D721Med (cell line): ENCODE measurements at regions not wholly inside any gene's neighbourhood (a gene's known extent, or its start where the extent isn't known, plus 50 kb on each side); places are given as distances from the start of the nearest gene placed in this dataset.

Experiments used
- DNase-seq: peaks from one replicate; pipeline ENCODE4 v3.0.0; 2011; ENCODE audit warnings: low spot score; ENCODE audit not compliant: insufficient read length
- FAIRE-seq: peaks from 2 replicates; lab custom pipeline; 2011; peaks lifted over from hg19 to GRCh38; lab: Jason Lieb, UNC
- TF ChIP-seq, protein P1 (sequence below): IDR thresholded peaks from 2 replicates; pipeline ENCODE4 v1.5.1; 2012; ENCODE audit warnings: mild to moderate bottlenecking, control low read depth; ENCODE audit not compliant: insufficient read depth; ENCODE audit errors: missing control alignments

DNA sequence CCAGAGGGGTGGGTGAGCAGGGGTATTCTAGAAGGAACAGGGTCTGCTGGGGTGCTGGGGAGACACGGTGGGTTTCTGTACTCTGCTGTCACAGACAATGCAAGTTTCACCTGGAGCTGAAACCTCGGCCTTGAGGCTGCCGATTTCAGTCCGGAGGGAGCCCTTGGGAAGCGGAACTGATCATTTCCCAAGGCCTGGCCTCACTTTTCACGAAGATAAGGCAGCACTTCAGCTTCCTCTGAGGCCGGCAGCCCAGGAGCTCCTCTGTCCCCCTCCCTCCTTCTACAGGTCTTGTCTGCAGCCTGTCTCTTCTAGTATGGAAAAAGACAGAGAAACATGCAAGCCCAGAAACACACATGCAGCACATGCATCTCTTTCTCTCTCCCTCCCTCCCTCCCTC is 242.1 kb downstream of the CDC5L start:
- DNase-seq (no peak), FAIRE-seq (no peak)
- TF ChIP-seq, protein P1, sequence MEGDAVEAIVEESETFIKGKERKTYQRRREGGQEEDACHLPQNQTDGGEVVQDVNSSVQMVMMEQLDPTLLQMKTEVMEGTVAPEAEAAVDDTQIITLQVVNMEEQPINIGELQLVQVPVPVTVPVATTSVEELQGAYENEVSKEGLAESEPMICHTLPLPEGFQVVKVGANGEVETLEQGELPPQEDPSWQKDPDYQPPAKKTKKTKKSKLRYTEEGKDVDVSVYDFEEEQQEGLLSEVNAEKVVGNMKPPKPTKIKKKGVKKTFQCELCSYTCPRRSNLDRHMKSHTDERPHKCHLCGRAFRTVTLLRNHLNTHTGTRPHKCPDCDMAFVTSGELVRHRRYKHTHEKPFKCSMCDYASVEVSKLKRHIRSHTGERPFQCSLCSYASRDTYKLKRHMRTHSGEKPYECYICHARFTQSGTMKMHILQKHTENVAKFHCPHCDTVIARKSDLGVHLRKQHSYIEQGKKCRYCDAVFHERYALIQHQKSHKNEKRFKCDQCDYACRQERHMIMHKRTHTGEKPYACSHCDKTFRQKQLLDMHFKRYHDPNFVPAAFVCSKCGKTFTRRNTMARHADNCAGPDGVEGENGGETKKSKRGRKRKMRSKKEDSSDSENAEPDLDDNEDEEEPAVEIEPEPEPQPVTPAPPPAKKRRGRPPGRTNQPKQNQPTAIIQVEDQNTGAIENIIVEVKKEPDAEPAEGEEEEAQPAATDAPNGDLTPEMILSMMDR = no peak

DNA sequence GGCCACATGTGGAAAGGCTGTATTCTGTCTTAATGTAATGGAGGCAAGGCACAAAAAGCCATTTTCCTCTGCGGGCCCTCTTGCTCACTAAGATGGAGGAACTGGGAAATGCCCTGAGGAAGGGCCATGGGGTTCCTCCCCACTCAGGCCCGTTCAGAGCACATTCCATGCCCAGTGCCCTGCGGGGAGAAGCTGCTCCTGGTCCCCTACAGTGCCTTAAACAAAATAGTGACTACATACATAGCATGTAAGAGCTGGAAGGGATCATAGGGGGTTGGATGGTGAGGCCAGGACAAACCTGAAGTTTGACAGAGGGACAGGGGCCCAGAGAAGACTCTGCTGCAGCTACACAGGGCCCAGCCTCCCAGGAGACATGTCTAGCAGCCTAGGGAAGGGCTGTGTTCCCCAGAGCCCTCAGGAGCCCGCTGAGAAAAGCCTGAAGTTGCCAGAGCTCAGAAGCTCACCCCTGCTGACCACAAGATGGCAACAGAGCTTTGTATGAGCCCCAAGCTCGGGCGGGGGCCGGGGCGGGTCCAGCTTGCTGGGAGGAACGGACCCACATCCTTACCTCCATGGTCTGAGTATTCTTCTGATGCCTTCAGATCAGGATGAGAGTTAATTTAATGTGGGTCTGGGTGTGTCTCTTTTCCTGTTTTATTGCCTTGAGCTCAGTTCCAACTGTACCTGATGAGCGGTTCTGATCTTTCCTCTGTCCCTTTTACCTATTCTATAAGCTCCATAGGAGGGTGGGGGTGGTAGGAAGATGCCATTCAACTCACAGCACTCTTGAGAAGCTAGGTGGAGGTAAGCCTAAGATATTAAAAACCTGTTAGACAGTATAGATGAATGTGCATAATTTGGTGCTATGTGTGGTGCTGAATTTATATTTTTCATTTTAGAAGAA is 242.9 kb downstream of the CDC5L start:
- DNase-seq = peak; percentile 84
- TF ChIP-seq, protein P1 = peak; percentile 42
- no peak for FAIRE-seq

DNA sequence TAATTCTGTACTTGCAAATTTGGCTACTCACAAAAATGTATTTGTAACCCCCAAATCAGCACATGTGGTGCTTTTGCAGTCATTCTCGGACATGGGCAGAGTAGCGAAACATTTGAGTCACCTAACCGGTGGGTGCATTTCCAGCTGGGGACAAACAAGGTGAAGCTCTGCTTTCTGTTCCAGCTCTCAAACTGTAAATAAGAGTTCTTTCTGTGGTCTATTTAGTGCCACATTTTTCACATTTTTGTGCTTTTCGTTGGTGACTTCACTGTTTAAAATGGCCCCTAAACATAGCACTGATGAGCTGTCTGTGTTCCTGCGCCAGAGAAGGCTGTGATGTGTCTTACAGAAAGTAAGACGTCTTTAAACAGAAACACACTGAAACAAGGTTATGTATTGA is 244.5 kb downstream of the CDC5L start:
- DNase-seq (no peak), FAIRE-seq (no peak)
- TF ChIP-seq, protein P1 = no peak

DNA sequence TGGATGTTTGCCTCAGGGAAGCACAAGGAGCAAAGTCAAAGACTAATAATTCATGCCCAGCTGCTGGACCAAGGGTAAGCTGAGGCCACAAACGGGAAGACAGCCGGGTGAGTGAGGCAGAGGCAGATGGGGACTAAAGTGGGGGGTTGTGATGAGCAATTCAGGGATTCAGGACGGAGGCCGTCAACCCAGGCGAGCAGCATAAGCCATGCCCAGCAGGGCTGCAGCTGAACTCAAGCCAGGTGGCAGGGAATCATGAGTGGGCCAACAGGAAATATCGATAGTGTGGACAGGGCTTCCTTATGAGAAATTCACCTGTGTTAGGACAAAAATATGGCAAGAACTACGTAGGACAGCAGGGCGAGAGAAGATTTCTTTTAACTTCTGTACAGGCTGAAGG is 246.8 kb downstream of the CDC5L start:
- no peak for DNase-seq
- no peak for FAIRE-seq
- TF ChIP-seq, protein P1 = no peak

DNA sequence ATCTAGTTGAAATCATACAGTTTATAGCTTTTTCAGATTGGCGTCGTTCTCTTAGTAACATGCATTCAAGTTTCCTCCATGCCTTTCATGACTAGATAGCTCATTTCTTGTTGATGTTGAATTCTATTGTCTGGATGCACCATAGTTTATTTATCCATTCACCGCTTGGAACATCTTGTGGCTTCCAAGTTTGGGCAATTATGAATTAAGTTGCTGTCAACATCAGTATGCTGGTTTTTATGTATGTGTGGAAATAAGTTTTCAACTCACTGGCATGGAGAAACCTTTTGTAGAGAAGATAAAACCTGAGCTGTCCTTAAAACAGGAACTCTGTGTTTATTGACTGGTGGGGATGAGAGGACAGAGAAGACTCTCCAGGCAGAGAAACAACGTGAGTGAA is 248.0 kb downstream of the CDC5L start:
- TF ChIP-seq, protein P1 = no peak
- FAIRE-seq (no peak), DNase-seq (no peak)

DNA sequence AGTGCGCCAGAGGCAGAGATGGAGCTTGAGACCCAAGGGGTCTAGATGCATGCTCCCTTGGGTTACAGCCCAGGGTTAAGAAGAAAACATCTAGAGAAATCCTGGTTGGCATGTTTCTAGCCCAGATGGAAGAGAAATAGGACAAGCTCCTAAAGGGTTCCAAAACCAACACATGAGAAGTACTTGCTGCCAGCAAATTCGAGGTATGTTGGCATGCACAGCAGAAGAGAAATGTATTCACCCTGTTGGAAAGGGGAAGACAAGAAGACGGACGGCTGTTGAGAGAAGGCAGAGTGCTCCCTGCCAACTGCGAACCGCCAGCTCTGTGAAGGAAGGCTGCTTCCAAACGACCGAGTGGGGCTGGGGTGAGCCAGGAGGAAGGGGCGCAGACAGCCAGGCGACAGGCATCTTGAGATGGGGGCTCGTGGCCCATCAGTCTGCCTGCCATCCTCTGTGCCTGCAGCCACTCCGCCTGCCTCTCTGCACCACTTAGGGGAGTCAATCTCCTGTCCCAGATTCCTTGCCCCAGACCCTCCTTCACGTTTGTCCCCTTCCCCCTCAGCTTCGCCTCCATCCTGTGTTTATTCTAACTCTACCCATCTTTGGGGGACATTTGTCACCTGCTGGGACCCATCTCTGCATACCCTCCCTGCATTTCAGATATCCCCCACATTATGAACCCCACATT is 249.2 kb downstream of the CDC5L start:
- no peak for DNase-seq
- FAIRE-seq = no peak
- TF ChIP-seq, protein P1 = no peak
